Urinary bladder (tissue), 3 donors: ENCODE measurements at regions not wholly inside any gene's neighbourhood (a gene's known extent, or its start where the extent isn't known, plus 50 kb on each side); places are given as distances from the start of the nearest gene placed in this dataset.
"Not testable (repeated sequence)": the region's sequence is repeated elsewhere in the genome, so short reads cannot be mapped to it uniquely, and the experiment has no call there.

ENCODE experiments used
- DNase-seq: peaks from one replicate; pipeline ENCODE4 v3.0.0-alpha.2; 2015; ENCODE audit errors: extremely low spot score
- H3K27ac ChIP-seq: one replicate; pipeline ENCODE4 v1.5.1; 2013; ENCODE audit warnings: low read depth, mild to moderate bottlenecking, moderate library complexity
- H3K36me3 ChIP-seq: one replicate; pipeline ENCODE4 v1.6.1; 2013; ENCODE audit warnings: mild to moderate bottlenecking, moderate library complexity; ENCODE audit not compliant: insufficient read depth
- H3K4me1 ChIP-seq: one replicate; pipeline ENCODE4 v1.6.1; 2013; ENCODE audit warnings: mild to moderate bottlenecking, moderate library complexity; ENCODE audit not compliant: insufficient read depth
- H3K4me3 ChIP-seq: one replicate; pipeline ENCODE4 v1.5.1; 2013; ENCODE audit warnings: low read depth, low read length
- WGBS: extraction: QIAGEN DNeasy Blood & Tissue Kit; methylation state at CpG from one replicate; pipeline ENCODE4 v1.1.7; 2013; 5-methylcytosine and 5-hydroxymethylcytosine counted together
- donor health status: healthy with polysubstance abuse.
- donor health status: healthy.

DNA sequence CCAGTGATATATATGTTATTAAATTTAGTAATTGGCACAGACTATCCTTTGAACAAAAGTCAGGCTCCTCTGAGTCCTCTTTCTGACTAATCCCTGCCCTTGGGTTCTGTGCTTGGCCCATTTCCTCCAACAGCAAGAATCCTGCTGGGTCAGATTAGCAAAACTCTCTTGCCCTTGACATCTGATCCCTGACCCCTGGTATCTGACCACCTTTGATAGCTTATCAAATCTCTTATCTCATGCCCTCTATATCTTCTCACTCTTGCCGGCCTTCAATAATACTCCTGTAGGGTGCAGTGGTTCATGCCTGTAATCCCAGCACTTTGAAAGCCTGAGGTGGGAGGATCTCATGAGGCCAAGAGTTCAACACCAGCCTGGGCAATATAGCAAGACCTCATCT lies 245.5 kb upstream of the FAM47A start:
- Histone ChIP-seq H3K4me3 (no peak overlapping the region), H3K36me3 (no peaks in the 10 kb centered on the region), H3K4me1 (no peaks in the 10 kb centered on the region), H3K27ac (no peak overlapping the region)
- DNase-seq = no peak
- 62% methylated on average over 1 of the region's 1 CpG for WGBS

DNA sequence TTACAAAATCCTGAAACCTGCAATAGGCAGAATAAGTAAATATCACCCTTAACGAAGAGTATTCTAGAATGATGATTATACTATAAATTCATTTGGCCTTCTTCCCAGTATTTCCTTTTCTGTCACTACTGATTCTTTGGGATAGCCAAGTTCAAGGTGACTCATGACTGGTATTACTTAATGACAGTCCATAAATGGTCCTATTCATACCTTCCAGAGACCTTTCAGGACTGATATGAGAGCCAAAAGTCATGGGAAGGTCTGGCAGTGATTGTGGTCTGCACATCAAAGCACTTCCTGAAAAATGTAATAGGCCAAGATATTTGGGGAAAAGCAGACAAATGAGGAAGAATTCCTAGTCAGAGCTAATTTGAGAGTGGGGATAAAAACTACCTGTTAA lies 239.6 kb upstream of the FAM47A start:
- WGBS = 46% methylated on average over 1 of the region's 1 CpG
- H3K4me3 ChIP-seq = no peak overlapping the region
- H3K27ac ChIP-seq = no peak overlapping the region
- H3K36me3 ChIP-seq = no peaks in the 10 kb centered on the region
- no peaks in the 10 kb centered on the region for H3K4me1 ChIP-seq
- no peak for DNase-seq

DNA sequence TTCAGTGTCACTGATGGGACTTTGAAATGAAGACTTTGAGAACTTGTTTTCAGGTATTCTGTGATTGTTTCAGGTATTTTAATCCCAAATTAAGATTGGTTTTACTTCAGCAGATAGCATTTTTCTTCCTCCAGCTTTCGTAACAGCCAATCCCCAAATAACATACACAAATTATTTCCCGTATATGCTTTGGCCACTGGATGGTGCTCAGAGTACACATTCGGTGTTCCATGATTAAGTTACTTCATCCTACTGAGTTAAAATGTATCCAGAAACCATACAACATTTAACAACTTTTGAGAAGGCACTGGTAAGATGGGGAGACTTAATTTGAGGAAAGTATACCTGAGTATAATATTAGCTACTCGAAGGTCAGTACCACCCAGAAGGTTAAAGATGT lies 233.4 kb upstream of the FAM47A start:
- peak; percentile 3 for DNase-seq
- H3K4me3 ChIP-seq = no peak overlapping the region
- H3K27ac ChIP-seq = no peak overlapping the region
- H3K4me1 ChIP-seq = no peaks in the 10 kb centered on the region
- H3K36me3 ChIP-seq = no peaks in the 10 kb centered on the region
- WGBS = 36% methylated on average over 4 of the region's 4 CpGs

DNA sequence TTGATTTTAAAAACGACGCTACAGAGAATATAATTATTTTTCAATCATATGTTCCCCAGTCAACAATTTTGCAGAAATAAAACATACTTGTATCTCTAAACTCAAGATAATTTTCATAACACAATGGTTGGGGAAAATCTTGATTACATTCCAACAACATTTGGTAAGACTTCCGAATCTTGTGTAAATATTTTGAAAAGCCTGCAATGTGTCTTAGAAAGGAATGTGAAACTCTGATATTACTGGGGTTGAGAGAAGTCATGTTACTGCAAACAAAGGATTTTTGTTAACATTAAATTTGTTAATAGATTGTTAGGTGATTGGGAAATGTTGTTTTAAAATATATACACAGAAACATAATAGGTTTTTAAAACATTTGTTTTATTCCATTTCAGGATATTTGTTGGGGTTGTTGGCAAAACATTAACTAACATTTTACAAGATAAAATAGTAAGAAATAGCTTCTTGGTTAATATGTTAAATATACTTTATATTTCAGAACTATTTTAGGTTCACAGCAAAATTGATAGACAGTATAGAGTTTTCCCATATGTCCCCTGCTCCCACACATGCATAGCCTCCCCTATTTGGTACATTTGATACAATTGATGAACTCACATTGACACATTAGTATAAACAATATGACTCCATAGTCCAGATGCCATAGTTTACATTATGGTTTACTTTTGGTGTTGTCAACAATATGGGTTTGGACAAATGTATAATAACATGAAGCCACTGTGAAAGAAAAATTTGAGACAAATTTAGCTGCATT lies 218.6 kb upstream of the FAM47A start:
- Histone ChIP-seq H3K4me3 (no peak overlapping the region), H3K36me3 (no peaks in the 10 kb centered on the region), H3K27ac (no peak overlapping the region), H3K4me1 (no peaks in the 10 kb centered on the region)
- 26% methylated on average over 3 of the region's 3 CpGs for WGBS
- no peak for DNase-seq

DNA sequence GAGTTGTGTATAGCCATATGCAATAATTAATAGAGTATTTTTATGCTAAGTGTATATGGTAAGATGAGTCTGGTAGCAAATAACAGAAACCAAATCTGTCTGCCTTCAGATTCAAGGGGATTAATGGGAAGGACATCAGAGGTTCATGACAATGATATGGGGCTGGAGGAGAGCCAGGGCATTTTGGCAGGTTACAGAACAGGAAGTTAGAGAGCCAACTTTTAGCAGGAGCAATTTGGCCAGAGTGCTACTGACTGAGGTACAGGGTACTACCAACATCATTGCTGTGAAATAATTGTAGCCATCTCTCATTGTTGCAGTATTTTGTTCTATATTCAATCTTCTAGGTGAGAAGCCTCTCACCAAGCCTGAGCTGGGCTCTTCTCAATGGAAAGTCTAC lies 210.9 kb upstream of the FAM47A start:
- DNase-seq = no peak
- Histone ChIP-seq H3K36me3 (no peaks in the 10 kb centered on the region), H3K4me1 (no peaks in the 10 kb centered on the region), H3K27ac (no peak overlapping the region), H3K4me3 (no peak overlapping the region)

DNA sequence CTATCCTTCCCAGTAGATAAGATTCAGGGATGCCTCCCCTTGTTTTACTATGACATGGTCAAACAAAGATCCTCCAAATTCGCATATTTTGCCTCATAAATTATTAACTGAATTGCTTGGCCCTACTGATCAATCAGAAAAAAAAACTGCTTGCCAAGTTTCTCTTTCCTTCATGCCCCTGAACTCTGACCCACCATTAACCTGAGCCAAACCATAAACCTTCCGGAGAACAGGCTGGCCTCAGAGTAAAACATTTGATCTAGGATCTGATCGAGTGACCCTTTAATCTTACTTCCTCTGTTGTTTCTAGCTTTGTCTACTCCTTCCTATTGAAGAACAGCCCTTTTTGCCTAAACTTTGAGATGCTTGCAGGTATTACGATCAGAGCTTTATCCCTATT lies 209.7 kb upstream of the FAM47A start:
- no peak overlapping the region for H3K27ac ChIP-seq
- 63% methylated on average over 4 of the region's 4 CpGs for WGBS

DNA sequence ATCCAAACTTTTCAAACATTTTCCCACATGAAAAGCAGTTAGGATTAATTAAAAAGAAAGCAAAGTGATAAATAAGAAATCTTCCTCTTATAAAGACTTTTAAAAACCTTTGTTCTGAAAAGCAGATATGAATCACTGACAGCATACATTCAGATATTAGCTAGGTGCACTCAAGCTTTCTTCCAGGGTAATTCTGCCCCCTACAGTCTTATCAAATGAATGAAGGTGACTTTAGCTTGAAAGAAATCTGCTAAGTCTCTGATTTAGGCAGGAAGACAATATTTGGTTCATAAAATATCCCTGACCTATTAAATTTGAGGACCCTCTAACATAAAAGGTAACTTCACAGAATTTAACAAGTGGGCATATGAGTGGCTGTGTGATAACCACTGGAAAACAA lies 209.1 kb upstream of the FAM47A start:
- Histone ChIP-seq H3K4me3 (no peak overlapping the region), H3K36me3 (no peaks in the 10 kb centered on the region), H3K27ac (no peak overlapping the region), H3K4me1 (no peaks in the 10 kb centered on the region)
- DNase-seq = no peak

More for the DNA sequence above, 209.7 kb upstream of the FAM47A start:
- Histone ChIP-seq H3K4me1 (no peaks in the 10 kb centered on the region), H3K36me3 (no peaks in the 10 kb centered on the region), H3K4me3 (no peak overlapping the region)
- DNase-seq = no peak

DNA sequence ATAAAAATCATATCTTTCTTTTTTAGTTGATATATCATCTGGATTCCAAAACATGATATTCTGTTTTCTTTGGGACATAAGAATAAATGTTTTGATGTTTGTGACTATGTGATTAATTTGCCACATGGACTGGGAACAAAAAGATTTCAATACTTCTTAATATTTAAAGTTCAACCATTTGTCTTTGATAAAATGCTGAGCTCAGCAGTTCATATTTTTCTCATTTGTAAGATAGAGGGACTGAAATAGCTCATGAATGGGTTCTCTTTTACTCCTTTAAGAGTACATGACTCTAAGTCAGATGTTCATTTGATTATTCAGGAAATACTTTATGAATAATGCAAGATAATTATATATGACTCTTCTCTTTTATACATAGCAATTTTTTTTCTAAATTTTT lies 205.9 kb upstream of the FAM47A start:
- Histone ChIP-seq H3K27ac (no peak overlapping the region), H3K4me1 (no peaks in the 10 kb centered on the region), H3K36me3 (no peaks in the 10 kb centered on the region), H3K4me3 (no peak overlapping the region)
- no peak for DNase-seq

DNA sequence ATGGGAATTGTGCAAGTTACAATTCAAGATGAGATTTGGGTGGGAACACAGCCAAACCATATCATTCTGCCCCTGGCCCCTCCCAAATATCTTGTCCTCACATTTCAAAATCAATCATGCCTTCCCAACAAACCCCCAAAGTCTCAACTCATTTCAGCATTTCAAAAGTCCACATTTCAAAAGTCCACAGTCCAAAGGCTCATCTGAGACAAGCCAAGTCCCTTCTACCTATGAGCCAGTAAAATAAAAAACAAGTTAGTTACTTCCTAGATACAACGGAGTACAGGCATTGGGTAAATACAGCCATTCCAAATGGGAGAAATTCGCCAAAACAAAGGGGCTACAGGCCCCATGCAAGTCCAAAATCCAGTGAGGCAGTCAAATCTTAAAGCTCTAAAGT lies 203.3 kb upstream of the FAM47A start:
- H3K27ac ChIP-seq, H3K4me1 ChIP-seq, DNase-seq, H3K4me3 ChIP-seq, H3K36me3 ChIP-seq: not testable (repeated sequence)
- 92% methylated on average over 2 of the region's 2 CpGs for WGBS

DNA sequence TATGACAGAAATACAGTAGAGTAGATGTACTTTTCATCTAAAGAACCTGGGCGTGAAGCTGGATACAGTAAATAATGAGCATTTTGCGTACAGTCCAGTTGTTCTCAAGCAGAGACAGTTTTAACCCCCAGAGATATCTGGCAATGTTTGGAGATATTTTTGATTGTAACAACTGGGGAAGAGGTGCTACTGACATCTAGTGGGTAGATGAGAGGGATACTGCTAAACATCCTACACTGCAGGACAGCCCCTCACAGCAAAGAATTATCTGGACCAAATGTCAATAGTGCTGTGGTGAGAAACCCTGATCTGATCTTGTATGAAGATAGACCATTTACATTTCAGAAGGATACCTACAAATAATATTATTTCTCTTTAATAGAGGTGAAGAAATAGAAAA lies 200.2 kb upstream of the FAM47A start:
- Histone ChIP-seq H3K36me3 (no peaks in the 10 kb centered on the region), H3K4me3 (no peak overlapping the region), H3K4me1 (no peaks in the 10 kb centered on the region), H3K27ac (no peak overlapping the region)
- no peak for DNase-seq
- WGBS = 31% methylated on average over 2 of the region's 2 CpGs

DNA sequence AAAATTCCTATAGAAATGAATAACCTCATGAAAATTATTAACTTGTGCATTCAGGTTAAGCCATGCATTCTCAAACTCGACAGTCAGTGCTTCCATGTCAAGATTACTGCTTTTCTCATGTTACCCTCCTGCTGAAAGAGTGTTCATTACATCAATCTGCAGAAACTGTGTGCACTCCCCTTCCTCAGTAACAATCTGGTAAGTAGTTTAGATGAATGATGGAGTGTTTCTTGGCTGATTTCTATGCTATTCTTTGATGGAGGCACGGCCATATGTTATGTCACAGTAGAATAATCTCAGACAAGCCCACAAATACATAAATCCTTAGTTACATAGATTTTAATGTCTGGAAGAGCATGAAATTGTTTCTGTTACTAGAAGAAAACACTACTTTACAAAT lies 193.3 kb upstream of the FAM47A start:
- Histone ChIP-seq H3K27ac (no peak overlapping the region), H3K36me3 (no peaks in the 10 kb centered on the region), H3K4me1 (no peaks in the 10 kb centered on the region), H3K4me3 (no peak overlapping the region)
- 56% methylated on average over 2 of the region's 2 CpGs for WGBS
- no peak for DNase-seq

DNA sequence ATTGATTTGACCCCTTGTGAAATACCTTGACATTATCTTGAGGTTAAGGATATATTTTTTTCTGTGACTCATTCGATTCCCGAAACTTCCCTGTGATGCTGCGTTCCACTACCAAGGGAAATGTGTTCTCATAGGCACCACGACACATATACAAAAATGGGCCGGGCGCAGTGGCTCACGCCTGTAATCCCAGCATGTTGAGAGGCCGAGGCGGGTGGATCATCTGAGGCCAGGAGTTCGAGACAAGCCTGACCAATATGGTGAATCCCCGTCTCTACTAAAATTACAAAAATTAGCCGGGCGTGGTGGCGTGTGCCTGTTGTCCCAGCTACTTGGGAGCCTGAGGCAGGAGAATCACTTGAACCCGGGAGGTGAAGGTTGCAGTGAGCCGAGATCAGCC lies 188.3 kb upstream of the FAM47A start:
- not testable (repeated sequence) for H3K27ac ChIP-seq, DNase-seq, H3K4me3 ChIP-seq, H3K36me3 ChIP-seq, H3K4me1 ChIP-seq
- WGBS = 90% methylated on average over 16 of the region's 16 CpGs

DNA sequence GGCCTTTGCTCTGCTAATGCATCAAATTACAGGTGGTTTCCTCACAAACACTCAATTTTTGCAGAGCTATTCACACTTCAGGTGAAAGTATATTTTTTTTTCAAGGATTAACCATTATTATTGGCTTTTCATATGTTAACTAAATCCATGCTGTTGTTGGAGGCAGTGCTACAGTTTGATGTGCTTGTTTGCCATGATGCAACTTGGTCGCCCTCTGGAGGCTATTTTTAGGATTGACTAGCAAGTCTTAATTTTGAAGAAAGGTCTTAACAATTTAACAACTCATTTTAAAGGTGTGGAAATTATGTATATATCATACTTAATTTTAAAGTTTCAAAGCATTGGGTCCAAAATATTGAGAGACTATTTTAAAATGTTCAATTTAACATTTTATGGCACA lies 168.8 kb upstream of the FAM47A start:
- Histone ChIP-seq H3K4me1 (no peaks in the 10 kb centered on the region), H3K27ac (no peak overlapping the region), H3K36me3 (no peaks in the 10 kb centered on the region), H3K4me3 (no peak overlapping the region)
- WGBS = 2% methylated on average over 1 of the region's 1 CpG
- DNase-seq = no peak

DNA sequence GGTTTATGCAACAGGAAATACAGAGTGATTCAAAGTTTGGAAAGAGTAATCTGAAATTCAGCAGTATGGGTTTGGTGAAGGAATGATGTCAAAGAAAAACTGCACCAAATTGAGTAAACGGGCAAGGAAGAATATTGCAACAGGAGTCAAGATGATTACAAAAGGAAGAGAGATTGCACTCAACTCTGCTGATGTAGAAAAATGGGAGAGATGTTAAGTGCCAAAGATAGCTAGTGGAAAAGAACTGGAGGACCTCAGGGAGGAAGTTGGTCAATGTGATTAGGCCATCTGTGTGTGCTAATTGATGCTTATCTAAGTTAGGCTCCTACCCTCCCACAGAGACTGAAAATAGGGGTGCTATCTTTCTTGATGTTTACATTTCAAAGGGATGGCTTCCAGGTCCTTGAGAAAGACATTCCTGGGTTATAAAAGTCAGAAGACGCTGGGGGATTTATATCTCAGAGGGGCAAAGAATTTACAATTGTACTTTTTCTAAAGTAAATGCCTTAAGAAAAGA lies 167.4 kb upstream of the FAM47A start:
- no peaks in the 10 kb centered on the region for H3K4me1 ChIP-seq
- no peak overlapping the region for H3K27ac ChIP-seq
- no peak for DNase-seq
- WGBS = 65% methylated on average over 2 of the region's 2 CpGs
- no peak overlapping the region for H3K4me3 ChIP-seq
- no peaks in the 10 kb centered on the region for H3K36me3 ChIP-seq

DNA sequence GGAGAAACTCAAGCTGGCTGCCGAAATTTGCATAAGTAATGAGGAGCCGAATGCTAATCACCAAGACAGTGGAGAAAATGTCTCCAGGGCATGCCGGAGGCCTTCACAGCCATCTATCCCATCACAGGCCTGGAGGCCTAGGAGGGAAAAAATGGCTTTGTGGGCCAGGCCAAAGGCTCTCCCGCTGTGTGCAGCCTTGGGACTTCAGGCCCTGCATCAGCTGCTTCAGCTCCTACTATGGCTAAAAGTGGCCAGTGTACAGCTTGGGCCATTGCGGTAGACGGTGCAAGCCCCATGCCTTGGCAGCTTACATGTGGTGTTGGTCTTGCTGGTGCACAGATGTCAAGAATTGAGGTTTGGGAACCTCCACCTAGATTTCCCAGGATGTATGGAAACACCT lies 162.6 kb upstream of the FAM47A start:
- H3K4me3 ChIP-seq = no peak overlapping the region
- H3K4me1 ChIP-seq = no peaks in the 10 kb centered on the region
- no peaks in the 10 kb centered on the region for H3K36me3 ChIP-seq
- no peak for DNase-seq
- 98% methylated on average over 6 of the region's 6 CpGs for WGBS
- H3K27ac ChIP-seq = no peak overlapping the region
